ENCODE measurements at regions not wholly inside any gene's neighbourhood (a gene's known extent, or its start where the extent isn't known, plus 50 kb on each side); places are given as distances from the start of the nearest gene placed in this dataset.

DNA sequence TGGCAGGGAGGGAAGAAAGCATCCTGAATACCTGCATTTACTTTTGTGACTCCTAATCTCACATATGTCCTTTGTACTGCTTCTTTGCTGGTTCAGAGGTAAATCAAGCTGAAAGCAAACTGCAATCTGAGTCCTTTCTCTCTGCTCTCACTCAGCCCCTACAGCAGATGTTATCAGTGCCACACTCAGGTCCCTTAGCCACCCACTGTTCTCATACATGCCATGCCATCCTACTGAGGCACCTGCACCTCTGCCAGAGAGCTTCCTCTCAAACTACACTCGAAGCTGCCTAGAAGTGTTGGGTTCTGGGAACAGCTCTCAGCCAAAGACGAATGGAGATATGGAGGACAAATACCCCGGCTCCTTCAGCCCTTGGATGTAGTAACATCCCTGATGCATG is 244.5 kb downstream of the TXNL1 start:
- no peak for TF ChIP-seq POLR2A (IDR thresholded peaks at IDR 0.05; ENCODE audit: low read depth)
- TF ChIP-seq CTCF (IDR thresholded peaks at IDR 0.05): no peak
- TF ChIP-seq POLR2AphosphoS5 (IDR thresholded peaks at IDR 0.05): no peak
